ENCODE measurements at regions not wholly inside any gene's neighbourhood (a gene's known extent, or its start where the extent isn't known, plus 50 kb on each side); places are given as distances from the start of the nearest gene placed in this dataset.
"Not testable (repeated sequence)": the region's sequence is repeated elsewhere in the genome, so short reads cannot be mapped to it uniquely, and the experiment has no call there.

GRCh38 chr7:98729121-98729520 lies 112.0 kb downstream of the NPTX2 start:
- no peak for DNase-seq

GRCh38 chr7:98730326-98730725 lies 113.2 kb downstream of the NPTX2 start:
- DNase-seq: no peak

DNA sequence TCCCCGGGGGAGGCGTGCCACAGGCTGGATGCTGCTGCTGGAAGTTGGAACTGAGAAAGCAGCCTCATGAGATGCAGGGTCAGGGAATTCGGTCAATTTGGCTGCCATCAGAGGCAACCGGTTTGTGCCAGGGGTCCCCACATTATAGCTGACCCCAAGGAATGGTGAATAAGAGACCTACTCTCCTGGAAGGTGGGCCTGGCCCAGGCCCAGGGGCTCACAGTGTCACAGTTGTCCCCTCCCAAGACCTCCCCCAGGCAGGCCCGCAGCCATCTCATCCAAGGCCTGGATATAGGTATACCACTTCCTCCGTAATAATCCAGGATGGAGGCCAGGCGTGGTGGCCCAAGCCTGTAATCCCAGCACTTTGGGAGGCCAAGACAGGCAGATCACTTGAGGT lies 114.6 kb downstream of the NPTX2 start:
- no peak for DNase-seq

DNA sequence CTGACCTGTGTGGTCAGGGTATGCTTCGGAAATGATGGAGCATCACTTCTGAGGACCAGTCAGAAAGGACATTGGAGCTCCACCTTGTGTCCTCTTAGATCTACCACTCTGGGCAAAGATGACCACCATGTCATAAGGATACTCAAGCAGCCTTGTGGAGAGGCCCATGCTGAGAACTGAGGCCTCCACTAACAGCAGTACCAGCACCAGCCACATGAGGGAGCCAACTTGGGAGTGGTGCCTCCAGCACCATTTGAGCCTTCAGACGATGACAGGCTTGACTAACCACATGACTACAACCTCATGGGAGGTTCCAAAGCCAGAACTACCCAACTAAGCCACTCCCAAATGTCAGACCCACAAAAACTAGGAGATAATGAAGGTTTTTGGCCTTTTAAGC lies 116.0 kb downstream of the NPTX2 start:
- no peak for DNase-seq

- no peak for DNase-seq
Observed at GRCh38 chr7:98735801-98736200, 118.7 kb downstream of the NPTX2 start.

- DNase-seq: not testable (repeated sequence)
Observed at GRCh38 chr7:98736461-98736860, 119.4 kb downstream of the NPTX2 start.

GRCh38 chr7:98737176-98737575 lies 120.1 kb downstream of the NPTX2 start:
- DNase-seq: no peak

- no peak for DNase-seq
Observed at GRCh38 chr7:98740643-98741042, 123.6 kb downstream of the NPTX2 start.

GRCh38 chr7:98745722-98746318 lies 124.0 kb downstream of the TMEM130 start:
- DNase-seq: peak; percentile 54

- no peak for DNase-seq
Observed at GRCh38 chr7:98748090-98748489, 121.7 kb downstream of the TMEM130 start.

DNA sequence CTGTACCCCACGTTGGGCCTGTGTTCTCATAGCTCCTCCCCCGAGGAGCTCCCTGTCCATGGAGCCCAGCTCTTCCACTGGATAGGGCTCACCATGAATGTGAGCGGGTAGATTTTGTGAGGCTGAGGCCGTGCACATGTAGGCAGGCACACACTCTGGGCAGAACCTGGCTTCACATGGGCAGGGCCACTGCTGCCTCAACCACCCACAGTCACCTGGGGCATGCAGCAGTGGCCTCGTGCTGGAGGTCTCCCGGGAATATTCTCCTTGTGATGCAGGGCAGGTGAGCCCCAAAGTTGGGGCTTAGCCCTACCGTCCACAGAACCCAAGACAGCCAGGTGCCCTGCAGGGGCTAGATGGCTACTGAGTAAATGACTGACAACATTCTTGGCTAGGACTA lies 116.6 kb downstream of the TMEM130 start:
- DNase-seq: no peak

- DNase-seq: no peak
Observed at GRCh38 chr7:98753989-98754479, 115.8 kb downstream of the TMEM130 start.

GRCh38 chr7:98755138-98755898 lies 114.5 kb downstream of the TMEM130 start:
- DNase-seq: no peak

DNA sequence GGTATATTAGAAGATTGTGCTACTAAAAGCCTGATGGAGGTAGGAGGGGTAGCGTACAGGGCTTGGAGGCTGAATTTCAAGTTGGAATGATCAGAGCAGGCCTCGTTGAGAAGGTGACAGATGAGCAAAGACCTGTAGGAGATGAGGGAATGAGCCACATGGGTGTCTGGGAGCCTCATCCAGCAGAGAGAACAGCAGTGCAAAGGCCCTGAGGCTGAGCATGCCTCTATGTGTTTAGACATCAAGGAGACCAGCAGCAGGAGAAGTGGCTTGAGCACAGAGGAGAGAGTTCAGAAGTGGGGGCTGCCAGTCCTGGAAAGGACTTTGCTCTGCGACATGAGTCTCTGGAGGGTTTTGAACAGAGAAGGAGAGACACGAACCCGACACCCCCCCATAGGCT lies 111.7 kb downstream of the TMEM130 start:
- no peak for DNase-seq

DNA sequence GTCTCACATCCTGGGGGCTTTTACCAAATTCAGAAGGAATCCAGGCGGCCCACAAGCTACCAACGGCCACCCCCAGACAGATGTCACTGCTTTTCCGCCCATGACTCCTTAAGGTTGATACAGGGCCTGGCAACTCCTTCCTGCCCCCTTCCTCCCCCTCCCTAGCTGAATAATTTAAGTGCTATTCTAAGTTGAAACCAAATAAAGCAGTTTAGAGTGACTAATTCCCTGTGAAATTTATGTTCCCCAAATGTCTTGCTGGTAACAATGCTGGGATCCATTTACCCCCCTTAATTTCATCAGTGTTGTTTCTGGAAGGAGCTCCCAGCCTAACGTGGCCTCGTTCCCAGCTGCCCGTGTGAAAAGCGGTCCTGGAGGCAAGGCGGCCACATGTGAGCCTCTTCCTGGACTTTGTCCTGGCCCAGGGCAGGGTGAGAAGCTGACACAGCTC lies 109.6 kb downstream of the TMEM130 start:
- no peak for DNase-seq

- no peak for DNase-seq
Observed at GRCh38 chr7:98761225-98761624, 108.6 kb downstream of the TMEM130 start.

DNA sequence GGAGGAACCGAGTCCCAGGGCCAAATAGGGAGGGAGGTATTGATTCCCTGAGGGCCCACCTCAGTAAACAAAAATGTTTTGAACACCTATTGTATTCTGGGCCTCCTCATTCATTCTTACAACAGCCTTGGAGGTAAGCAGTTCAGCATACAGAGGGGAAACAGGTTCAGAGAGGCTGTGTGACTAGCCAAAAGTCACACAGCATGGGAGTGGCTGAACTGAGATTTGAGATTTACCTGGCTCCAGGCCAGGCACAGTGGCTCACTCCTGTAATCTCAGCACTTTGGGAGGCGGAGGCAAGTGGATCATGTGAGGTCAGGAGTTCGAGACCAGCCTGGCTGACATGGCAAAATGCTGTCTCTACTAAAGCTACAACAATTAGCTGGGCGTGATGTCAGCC lies 107.2 kb downstream of the TMEM130 start:
- DNase-seq: no peak

DNA sequence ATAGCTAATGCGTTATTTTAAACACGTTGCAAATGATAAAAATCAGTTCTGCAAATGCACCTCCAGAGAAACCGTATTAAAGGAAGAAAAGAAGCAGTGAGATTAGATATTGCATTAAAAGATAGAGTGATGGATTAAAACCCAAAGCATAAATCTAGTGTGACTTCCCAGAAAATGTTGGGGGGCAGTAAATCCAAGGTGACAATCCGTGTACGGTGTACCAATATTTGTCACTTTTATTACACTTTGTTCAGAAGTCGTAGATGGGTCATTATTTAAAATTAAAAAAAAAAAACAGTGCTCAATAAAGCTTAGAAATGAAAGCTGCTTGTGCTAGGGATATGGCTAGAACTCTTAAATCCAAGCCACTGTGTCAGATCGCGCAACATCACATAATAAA lies 106.4 kb downstream of the TMEM130 start:
- no peak for DNase-seq

- DNase-seq: no peak
Observed at GRCh38 chr7:98764946-98765345, 104.9 kb downstream of the TMEM130 start.

GRCh38 chr7:98770085-98770484 lies 99.7 kb downstream of the TMEM130 start:
- DNase-seq: not testable (repeated sequence)

DNA sequence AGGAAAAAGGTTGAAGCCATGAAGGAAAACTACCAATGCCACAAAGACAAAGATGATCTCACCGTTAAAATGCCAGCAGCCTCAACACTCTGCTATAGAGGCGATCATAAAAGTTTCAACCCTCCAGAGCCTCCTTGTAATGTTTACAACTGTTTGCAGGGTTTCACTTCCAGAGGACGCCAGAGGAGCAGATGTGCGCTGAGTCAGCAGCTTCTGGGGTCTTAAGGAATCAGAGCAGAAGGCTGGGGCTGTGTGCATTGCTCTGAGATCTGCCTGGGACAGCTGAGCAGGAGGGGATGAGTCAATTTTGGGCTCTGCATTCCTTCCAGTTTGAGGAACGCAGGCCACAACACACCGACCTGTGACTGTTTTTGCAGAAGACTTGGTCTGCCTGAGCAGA lies 98.3 kb downstream of the TMEM130 start:
- peak; percentile 55 for DNase-seq

DNA sequence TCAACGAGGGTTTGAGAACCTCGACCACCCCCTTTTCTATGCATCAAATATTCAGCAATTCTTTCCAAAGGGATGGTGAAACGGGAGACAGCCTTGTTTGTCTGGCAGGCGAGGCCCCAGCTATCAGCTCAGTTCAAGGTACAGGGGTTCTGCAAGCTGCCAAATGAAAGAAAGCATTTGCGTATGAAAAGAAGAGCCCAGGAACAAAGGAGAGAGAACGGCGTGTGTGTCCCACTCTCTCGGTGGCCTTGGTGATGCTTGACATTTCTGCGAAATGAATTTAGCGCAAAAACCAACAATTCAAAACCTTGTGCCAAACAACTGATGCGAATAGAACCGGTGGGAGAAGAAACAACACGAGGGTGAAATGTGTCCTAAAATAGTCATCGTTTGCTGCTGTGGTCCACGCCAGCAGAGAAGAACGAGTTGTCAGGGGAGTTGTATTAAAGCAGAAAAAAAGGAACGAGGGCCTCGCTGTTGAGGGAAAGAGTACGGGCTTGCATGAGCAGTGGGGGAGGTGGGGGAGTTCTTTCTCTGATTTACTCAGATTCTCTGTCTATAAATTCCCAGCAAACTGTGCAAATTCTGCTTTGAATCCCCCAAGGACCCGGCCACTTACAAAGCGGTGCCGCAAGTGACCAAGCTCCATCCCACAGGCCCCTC lies 97.7 kb downstream of the TMEM130 start:
- DNase-seq: no peak

GRCh38 chr7:98774884-98775283 lies 94.9 kb downstream of the TMEM130 start:
- no peak for DNase-seq

DNA sequence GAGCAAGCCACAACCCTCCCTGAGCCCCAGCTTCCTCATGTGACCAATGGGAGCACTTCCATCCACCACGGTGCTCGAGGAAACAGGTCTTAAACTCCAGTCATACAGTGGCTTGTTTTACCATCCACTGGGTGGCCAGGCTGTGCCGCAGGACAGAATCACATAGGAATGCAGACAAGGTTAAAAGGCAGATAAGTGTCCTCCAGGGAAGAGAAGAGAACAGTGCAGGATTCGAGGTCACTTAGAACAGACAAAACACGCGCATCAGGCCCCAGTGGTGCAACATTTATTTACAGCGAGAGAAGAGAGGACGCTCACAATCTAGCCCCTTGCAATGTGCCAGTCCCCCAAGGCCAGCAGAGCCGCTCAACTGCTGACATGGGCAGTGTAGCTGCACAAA lies 92.8 kb downstream of the TMEM130 start:
- DNase-seq: no peak
